ENCODE measurements at regions not wholly inside any gene's neighbourhood (a gene's known extent, or its start where the extent isn't known, plus 50 kb on each side); places are given as distances from the start of the nearest gene placed in this dataset.

- WGBS (ENCODE audit: insufficient coverage): 100% methylated on average over 2 of the region's 4 CpGs
- no peak overlapping the region for H3K27ac Mint-ChIP-seq
- no peak overlapping the region for H3K9ac ChIP-seq (ENCODE audit: low read length)
- peaks cover 2% of the 10 kb centered on the region for H3K4me1 Mint-ChIP-seq
- CTCF ChIA-PET: no interaction called here
- no peaks in the 10 kb centered on the region for H4K20me1 ChIP-seq (ENCODE audit: control insufficient read depth, insufficient read depth, low read length, poor library complexity, severe bottlenecking)
- no peaks in the 10 kb centered on the region for H3K36me3 ChIP-seq (replicated peaks in 1 of 2; ENCODE audit: control extremely low read depth in 1 of 2, control insufficient read depth in 1 of 2, extremely low read depth in 1 of 2, insufficient read depth in 2 of 2, low read length in 1 of 2)
- no peak overlapping the region for H3K27ac ChIP-seq (ENCODE audit: low read length in 2 of 2)
- no peak overlapping the region for H2AFZ ChIP-seq (ENCODE audit: insufficient read depth, low read depth, low read length, poor library complexity, severe bottlenecking)
- H3K27me3 ChIP-seq (replicated peaks in 1 of 4; ENCODE audit: control extremely low read depth in 1 of 4, control insufficient read depth in 3 of 4, insufficient read depth in 4 of 4, low read length in 3 of 4): no peaks in the 10 kb centered on the region
- no peak for DNase-seq
- no peaks in the 10 kb centered on the region for H3K4me1 ChIP-seq (ENCODE audit: control insufficient read depth in 2 of 2, insufficient read depth in 2 of 2, low read length in 2 of 2)
- intact Hi-C loops (cut with micrococcal nuclease): no loop called here
- TF ChIP-seq CTCF (IDR thresholded peaks at IDR 0.05) (no peak), EZH2 (IDR thresholded peaks at IDR 0.05; ENCODE audit: borderline replicate concordance, insufficient read depth, low read depth, low read length, poor library complexity, severe bottlenecking) (no peak)
- H3K9me3 ChIP-seq (ENCODE audit: control extremely low read depth in 1 of 3, control insufficient read depth in 2 of 3, insufficient read depth in 1 of 3, low read length in 2 of 3): no peaks in the 10 kb centered on the region
- H3K4me3 Mint-ChIP-seq: no peak overlapping the region
- H3K4me2 ChIP-seq (replicated peaks; ENCODE audit: low read depth, low read length, poor library complexity, severe bottlenecking): no peak overlapping the region
- POLR2A ChIA-PET: no interaction called here
- no peak for ATAC-seq (ENCODE audit: low read depth)
- no peaks in the 10 kb centered on the region for H3K79me2 ChIP-seq (ENCODE audit: control insufficient read depth, insufficient read depth, low read length)
- H3K4me3 ChIP-seq (ENCODE audit: control extremely low read depth in 1 of 5, extremely low read depth in 1 of 5, insufficient read depth in 1 of 5, low read depth in 2 of 5, low read length in 4 of 5): no peak overlapping the region
- no peaks in the 10 kb centered on the region for H3K27me3 Mint-ChIP-seq
- no peaks in the 10 kb centered on the region for H3K9me3 Mint-ChIP-seq (ENCODE audit: insufficient read depth)
Observed at GRCh38 chr2:155689791-155690190, 642.7 kb downstream of the NR4A2 start.

- H3K9ac ChIP-seq (ENCODE audit: low read length): no peak overlapping the region
- intact Hi-C loops (cut with micrococcal nuclease): no loop called here
- no peaks in the 10 kb centered on the region for H4K20me1 ChIP-seq (ENCODE audit: control insufficient read depth, insufficient read depth, low read length, poor library complexity, severe bottlenecking)
- no peaks in the 10 kb centered on the region for H3K79me2 ChIP-seq (ENCODE audit: control insufficient read depth, insufficient read depth, low read length)
- H3K27ac ChIP-seq (ENCODE audit: low read length in 2 of 2): no peak overlapping the region
- H3K4me3 Mint-ChIP-seq: no peak overlapping the region
- H3K4me1 Mint-ChIP-seq: peaks cover 2% of the 10 kb centered on the region
- DNase-seq (no peak), ATAC-seq (ENCODE audit: low read depth) (no peak)
- no peak overlapping the region for H2AFZ ChIP-seq (ENCODE audit: insufficient read depth, low read depth, low read length, poor library complexity, severe bottlenecking)
- H3K36me3 ChIP-seq (replicated peaks in 1 of 2; ENCODE audit: control extremely low read depth in 1 of 2, control insufficient read depth in 1 of 2, extremely low read depth in 1 of 2, insufficient read depth in 2 of 2, low read length in 1 of 2): no peaks in the 10 kb centered on the region
- TF ChIP-seq EZH2 (IDR thresholded peaks at IDR 0.05; ENCODE audit: borderline replicate concordance, insufficient read depth, low read depth, low read length, poor library complexity, severe bottlenecking) (no peak), CTCF (IDR thresholded peaks at IDR 0.05) (no peak)
- H3K4me3 ChIP-seq (ENCODE audit: control extremely low read depth in 1 of 5, extremely low read depth in 1 of 5, insufficient read depth in 1 of 5, low read depth in 2 of 5, low read length in 4 of 5): no peak overlapping the region
- CTCF ChIA-PET: no interaction called here
- no peaks in the 10 kb centered on the region for H3K27me3 ChIP-seq (replicated peaks in 1 of 4; ENCODE audit: control extremely low read depth in 1 of 4, control insufficient read depth in 3 of 4, insufficient read depth in 4 of 4, low read length in 3 of 4)
- H3K27ac Mint-ChIP-seq: no peak overlapping the region
- no peak overlapping the region for H3K4me2 ChIP-seq (replicated peaks; ENCODE audit: low read depth, low read length, poor library complexity, severe bottlenecking)
- POLR2A ChIA-PET: no interaction called here
- no CpG with 5 or more reads among the region's 1 CpG for WGBS (ENCODE audit: insufficient coverage)
- no peaks in the 10 kb centered on the region for H3K4me1 ChIP-seq (ENCODE audit: control insufficient read depth in 2 of 2, insufficient read depth in 2 of 2, low read length in 2 of 2)
- H3K9me3 Mint-ChIP-seq (ENCODE audit: insufficient read depth): no peaks in the 10 kb centered on the region
- H3K9me3 ChIP-seq (ENCODE audit: control extremely low read depth in 1 of 3, control insufficient read depth in 2 of 3, insufficient read depth in 1 of 3, low read length in 2 of 3): no peaks in the 10 kb centered on the region
- no peaks in the 10 kb centered on the region for H3K27me3 Mint-ChIP-seq
Observed at GRCh38 chr2:155687181-155687580, 645.3 kb downstream of the NR4A2 start.

All from B cell (primary cell).